Activated naive CD4-positive, alpha-beta T cell treated with anti-CD3 and anti-CD28 coated beads, Interleukin-2, amount 50 U/mL, for 24 hours (primary cell): ENCODE measurements at regions not wholly inside any gene's neighbourhood (a gene's known extent, or its start where the extent isn't known, plus 50 kb on each side); places are given as distances from the start of the nearest gene placed in this dataset.
"Not testable (repeated sequence)": the region's sequence is repeated elsewhere in the genome, so short reads cannot be mapped to it uniquely, and the experiment has no call there.

Experiments used
- H3K27ac Mint-ChIP-seq: one replicate; pipeline ENCODE4 v1.8.0; 2021; ENCODE audit warnings: mild to moderate bottlenecking, mixed read lengths
- H3K27me3 Mint-ChIP-seq: one replicate; pipeline ENCODE4 v1.8.0; 2021; ENCODE audit warnings: mixed read lengths
- H3K36me3 Mint-ChIP-seq: one replicate; pipeline ENCODE4 v1.8.0; 2021; ENCODE audit warnings: mixed read lengths
- H3K4me1 Mint-ChIP-seq: one replicate; pipeline ENCODE4 v1.8.0; 2021; ENCODE audit warnings: mixed read lengths
- H3K4me3 Mint-ChIP-seq: one replicate; pipeline ENCODE4 v1.8.0; 2021; ENCODE audit warnings: mild to moderate bottlenecking, mixed read lengths
- H3K9me3 Mint-ChIP-seq: one replicate; pipeline ENCODE4 v1.8.0; 2021; ENCODE audit warnings: mixed read lengths

DNA sequence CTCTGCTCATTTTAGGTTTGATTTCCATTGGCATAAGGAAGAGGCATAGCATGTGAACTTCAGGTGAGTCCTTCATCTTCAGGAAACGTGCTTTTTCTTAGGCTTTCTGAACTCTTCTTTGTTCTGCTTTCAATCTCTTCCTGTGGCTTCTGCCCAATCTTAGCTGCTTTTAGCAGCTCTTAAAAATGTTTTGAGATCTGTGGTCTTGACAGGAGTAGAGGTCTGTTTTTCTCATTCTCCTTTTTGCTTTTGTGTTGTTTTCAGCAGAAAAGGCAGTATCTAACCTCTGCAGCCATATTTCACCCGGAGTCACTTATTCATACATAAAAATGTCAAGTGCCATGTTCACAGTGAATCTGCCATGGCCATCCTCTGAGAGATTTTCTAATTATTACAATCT, 120.3 kb downstream of the LIG4 start:
- Mint-ChIP-seq H3K9me3 (no peaks in the 10 kb centered on the region), H3K36me3 (no peaks in the 10 kb centered on the region), H3K27me3 (peaks cover 2% of the 10 kb centered on the region), H3K4me3 (peak overlapping the region; percentile 58), H3K27ac (peak overlapping the region; percentile 87), H3K4me1 (peaks cover 20% of the 10 kb centered on the region)

DNA sequence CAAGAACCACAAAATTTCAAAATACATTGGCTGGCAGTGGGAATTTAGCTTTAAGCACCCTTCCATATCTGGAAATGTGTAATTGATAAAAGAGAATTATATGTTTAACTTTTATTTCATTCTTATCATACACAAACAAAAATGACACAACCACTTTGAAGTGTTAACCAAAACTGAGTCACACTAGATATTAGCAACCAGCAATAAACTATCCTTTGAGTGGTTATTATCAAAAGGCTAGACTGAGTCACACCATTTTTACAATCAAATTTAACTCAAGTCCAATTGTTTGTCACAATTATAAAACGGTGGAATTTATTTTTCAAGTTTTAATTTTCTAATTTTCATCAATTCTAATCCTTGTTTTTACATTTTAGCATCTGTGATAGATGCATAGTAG, 121.7 kb downstream of the LIG4 start:
- no peak overlapping the region for H3K4me3 Mint-ChIP-seq
- peaks cover 2% of the 10 kb centered on the region for H3K27me3 Mint-ChIP-seq
- H3K36me3 Mint-ChIP-seq: no peaks in the 10 kb centered on the region
- no peaks in the 10 kb centered on the region for H3K9me3 Mint-ChIP-seq
- H3K4me1 Mint-ChIP-seq: peaks cover 20% of the 10 kb centered on the region
- H3K27ac Mint-ChIP-seq: no peak overlapping the region

DNA sequence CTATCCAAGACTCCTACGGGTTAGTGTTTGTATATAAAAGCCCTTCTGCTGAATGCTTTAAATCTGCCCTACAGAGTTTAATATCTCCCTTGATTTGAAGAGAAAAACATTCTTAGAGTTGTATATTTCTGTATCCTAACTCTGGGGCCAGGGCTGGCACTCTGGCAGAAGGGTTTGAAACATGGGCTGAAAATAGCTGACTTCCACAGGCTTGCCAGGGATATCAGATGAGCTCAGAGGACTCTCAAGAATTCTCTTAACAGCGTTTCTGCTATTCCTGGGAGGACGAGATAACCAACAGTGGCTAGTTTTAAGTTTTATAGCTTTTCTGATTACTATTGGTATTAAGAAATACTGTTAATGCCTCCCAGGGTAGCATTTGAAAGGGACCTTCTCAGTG, 127.5 kb downstream of the LIG4 start:
- Mint-ChIP-seq H3K27me3 (no peaks in the 10 kb centered on the region), H3K36me3 (no peaks in the 10 kb centered on the region), H3K4me1 (no peaks in the 10 kb centered on the region), H3K27ac (no peak overlapping the region), H3K9me3 (no peaks in the 10 kb centered on the region), H3K4me3 (no peak overlapping the region)

DNA sequence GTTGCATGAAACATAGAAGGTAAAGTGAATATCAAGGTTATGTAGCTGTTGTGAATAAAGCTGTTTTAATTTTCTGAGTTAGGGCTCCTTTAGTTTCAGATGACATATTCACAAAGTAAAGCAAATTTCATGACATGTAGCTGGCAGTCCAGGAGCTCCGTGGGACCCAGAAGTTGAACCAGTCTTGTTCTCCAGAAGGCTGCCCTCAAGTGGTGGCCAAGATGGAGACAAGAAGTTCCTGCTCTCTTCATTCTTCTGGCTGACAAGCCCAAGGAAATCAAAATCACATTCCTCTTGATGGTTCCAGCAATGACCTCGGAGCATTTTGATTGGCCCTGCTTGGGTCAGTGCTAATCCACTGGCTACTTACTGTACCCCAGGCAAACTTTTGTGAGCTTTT, 128.7 kb downstream of the LIG4 start:
- Mint-ChIP-seq H3K27ac (no peak overlapping the region), H3K27me3 (no peaks in the 10 kb centered on the region), H3K36me3 (no peaks in the 10 kb centered on the region), H3K9me3 (no peaks in the 10 kb centered on the region), H3K4me3 (no peak overlapping the region), H3K4me1 (no peaks in the 10 kb centered on the region)

DNA sequence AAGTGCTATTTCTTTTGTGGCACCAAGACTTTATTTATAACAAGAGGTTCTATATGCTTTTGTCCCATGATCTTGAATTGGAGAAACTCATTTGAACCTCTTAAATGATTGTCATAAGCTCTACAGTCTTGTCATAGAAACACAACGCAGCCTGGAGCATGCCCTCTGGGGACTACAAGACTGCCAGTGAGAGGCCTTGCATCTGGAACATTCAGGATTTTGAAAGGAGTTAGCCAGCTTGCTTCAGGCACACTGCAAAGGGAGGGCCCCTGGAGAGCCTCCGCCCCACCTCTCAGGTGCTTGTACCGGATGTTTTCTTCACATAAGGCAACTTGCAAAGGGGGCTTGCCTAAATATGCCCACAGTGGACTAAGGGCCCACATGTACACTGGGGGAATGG, 130.5 kb downstream of the LIG4 start:
- Mint-ChIP-seq H3K27ac (no peak overlapping the region), H3K4me3 (no peak overlapping the region), H3K36me3 (no peaks in the 10 kb centered on the region), H3K27me3 (no peaks in the 10 kb centered on the region), H3K4me1 (no peaks in the 10 kb centered on the region), H3K9me3 (no peaks in the 10 kb centered on the region)

DNA sequence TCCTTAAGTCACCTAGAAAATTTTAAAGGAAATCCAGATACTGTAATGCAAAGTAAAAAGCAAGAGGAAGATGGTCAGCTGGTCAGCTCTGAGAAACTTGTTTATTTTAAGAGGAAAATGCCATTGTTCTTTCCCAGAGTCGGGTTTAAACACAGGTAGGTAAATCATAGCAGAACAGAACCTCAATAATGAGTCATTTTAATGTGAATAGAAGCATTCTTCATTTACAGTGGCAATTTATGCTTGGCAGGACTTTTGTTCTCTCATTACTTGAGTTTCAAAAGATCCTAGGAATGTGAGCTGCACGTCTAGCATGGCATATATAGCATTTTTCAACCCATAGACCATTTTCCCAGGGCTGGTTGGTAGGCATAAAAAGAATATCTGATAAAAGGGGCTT, 132.3 kb downstream of the LIG4 start:
- Mint-ChIP-seq H3K4me3 (no peak overlapping the region), H3K27ac (no peak overlapping the region), H3K4me1 (no peaks in the 10 kb centered on the region)

DNA sequence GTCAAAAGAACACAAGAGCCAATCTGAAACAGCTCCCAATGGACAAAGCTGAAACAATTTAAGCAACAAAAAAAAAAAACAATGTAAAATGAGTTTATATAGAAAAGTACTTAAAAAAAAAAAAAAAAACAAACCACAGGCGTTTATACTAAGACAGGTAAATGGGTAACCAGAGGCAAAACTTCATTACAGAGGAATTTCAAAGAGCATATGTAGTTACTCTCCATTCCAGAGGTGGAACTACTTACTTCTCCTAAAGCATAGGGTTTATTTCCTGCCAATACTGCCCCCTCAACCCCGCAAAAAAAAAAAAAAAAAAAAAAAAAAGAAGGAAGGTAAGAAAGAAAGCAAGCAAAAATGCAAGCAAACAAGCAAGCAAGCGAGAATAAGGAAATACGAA, 132.9 kb downstream of the LIG4 start:
- Mint-ChIP-seq H3K4me3 (no peak overlapping the region), H3K4me1 (no peaks in the 10 kb centered on the region), H3K27me3 (no peaks in the 10 kb centered on the region), H3K9me3 (peaks cover 15% of the 10 kb centered on the region), H3K27ac (no peak overlapping the region), H3K36me3 (peaks cover 2% of the 10 kb centered on the region)

More for the DNA sequence above, 132.3 kb downstream of the LIG4 start:
- no peaks in the 10 kb centered on the region for H3K27me3 Mint-ChIP-seq
- peaks cover 11% of the 10 kb centered on the region for H3K9me3 Mint-ChIP-seq
- H3K36me3 Mint-ChIP-seq: peaks cover 2% of the 10 kb centered on the region

DNA sequence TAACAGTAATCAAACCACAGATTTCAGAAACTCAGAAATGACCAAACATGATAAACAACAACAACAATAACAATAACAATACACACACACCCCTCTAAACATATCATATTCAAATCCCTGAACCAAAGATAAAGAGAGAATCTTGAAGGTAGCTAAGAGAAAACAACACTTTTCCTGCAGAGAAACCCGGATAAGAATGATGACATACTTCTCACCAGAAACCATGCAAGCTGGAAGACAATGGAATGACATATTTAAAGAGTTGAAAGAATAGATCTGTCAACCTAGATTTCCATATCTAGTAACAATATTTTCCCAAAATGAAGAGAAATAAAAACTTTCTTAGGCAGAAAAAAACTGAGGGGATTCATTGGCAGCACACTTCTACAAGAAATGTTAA, 138.1 kb downstream of the LIG4 start:
- Mint-ChIP-seq H3K36me3 (peaks cover 5% of the 10 kb centered on the region), H3K4me1 (no peaks in the 10 kb centered on the region), H3K9me3 (peaks cover 23% of the 10 kb centered on the region), H3K27ac (no peak overlapping the region), H3K27me3 (no peaks in the 10 kb centered on the region), H3K4me3 (no peak overlapping the region)

DNA sequence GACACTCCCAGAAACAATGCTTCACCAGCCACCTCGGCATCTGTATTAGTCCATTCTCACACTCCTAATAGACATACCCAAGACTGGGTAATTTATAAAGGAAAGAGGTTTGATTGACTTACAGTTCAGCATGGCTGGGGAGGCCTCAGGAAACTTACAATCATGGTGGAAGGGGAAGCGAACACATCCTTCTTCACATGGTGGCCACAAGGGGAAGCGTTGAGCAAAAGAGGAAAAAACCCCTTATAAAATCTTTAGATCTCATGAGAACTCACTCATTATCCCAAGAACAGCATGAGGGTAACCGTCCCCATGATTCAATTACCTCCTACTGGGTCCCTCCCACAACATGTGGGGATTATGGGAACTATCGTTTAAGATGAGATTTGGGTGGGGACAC, 140.9 kb downstream of the LIG4 start:
- H3K36me3 Mint-ChIP-seq, H3K27ac Mint-ChIP-seq, H3K27me3 Mint-ChIP-seq, H3K4me3 Mint-ChIP-seq: not testable (repeated sequence)
- Mint-ChIP-seq H3K4me1 (peaks cover 18% of the 10 kb centered on the region), H3K9me3 (peaks cover 22% of the 10 kb centered on the region)

DNA sequence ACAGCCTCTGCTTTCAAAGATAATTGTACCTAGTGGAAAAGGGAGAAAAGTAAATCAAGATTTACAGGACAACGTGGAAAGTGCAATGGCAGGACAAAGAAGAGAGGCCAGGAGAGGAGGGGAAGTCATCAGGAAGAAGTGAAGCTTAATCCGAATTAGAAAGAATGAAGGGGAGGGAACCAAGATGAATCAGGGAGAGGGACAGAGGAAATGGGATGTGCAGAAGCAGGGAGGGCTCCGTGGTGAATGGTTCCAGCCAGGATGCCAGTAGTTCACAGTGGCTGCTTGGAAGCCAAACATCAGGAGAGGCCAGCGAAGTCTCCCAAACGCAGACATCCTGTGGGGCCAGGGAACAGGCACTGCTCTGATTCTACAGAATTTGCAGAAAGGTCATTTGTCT, 144.4 kb downstream of the LIG4 start:
- no peaks in the 10 kb centered on the region for H3K9me3 Mint-ChIP-seq
- no peak overlapping the region for H3K4me3 Mint-ChIP-seq
- H3K27me3 Mint-ChIP-seq: no peaks in the 10 kb centered on the region
- peak overlapping the region; percentile 74 for H3K27ac Mint-ChIP-seq
- H3K36me3 Mint-ChIP-seq: peaks cover 2% of the 10 kb centered on the region
- H3K4me1 Mint-ChIP-seq: peaks cover 21% of the 10 kb centered on the region

DNA sequence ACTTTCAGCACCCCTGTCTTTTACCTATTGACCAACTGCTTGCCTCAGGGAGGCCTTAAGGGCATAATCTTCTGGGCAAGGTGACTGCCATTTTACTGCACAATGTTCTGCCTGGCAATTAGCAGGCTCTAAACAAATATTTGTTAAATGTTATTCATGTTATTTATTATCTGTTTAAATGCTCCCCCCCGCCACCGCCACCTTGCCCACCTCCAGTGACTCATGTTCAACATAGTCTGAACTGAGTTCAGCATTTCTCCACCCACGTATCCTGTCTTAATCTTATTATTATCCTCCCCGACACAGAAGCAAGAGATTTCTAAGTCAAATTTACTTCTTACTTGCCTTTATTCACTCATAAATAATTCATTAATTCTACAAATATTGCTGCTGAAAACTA, 144.8 kb downstream of the LIG4 start:
- Mint-ChIP-seq H3K27ac (peak overlapping the region; percentile 74), H3K36me3 (peaks cover 2% of the 10 kb centered on the region), H3K4me1 (peaks cover 21% of the 10 kb centered on the region), H3K4me3 (no peak overlapping the region), H3K9me3 (no peaks in the 10 kb centered on the region), H3K27me3 (no peaks in the 10 kb centered on the region)

DNA sequence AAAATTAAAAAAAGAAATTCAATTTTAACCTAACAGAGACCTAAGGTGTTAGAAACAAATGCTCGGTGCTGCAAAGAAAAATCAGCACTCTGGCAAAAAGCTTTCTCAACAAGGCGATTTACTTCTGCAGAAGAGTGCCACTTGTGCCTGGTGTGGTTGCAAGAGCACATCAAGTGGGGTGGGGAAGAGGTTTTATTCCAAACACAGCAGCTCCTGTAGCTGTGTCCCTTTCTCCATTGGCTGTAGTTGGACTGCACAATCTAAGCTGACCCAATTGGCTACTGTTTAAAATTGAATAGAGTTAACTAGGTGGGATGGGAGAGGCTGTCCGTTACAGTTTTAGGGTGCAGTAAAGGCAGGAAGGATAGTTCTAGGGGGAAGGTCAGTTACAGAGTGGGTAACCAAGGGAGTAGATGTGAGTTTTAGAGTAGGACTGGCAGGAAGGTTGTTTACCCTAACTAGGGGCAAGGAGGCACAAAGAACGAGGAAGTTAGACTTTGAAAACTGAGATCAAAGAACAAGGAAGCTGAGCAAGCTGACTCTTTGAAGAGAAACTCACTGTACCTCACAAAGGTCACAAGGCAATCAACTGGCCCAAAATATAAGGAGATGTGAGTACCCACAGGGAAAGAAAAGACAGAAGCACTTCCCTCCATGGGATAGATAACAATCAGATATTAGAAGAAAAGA, 145.7 kb downstream of the LIG4 start:
- Mint-ChIP-seq H3K27me3 (no peaks in the 10 kb centered on the region), H3K27ac (peak overlapping the region; percentile 79), H3K9me3 (peaks cover under 1% of the 10 kb centered on the region), H3K36me3 (peaks cover 2% of the 10 kb centered on the region), H3K4me3 (peak overlapping the region; percentile 31), H3K4me1 (peaks cover 21% of the 10 kb centered on the region)

DNA sequence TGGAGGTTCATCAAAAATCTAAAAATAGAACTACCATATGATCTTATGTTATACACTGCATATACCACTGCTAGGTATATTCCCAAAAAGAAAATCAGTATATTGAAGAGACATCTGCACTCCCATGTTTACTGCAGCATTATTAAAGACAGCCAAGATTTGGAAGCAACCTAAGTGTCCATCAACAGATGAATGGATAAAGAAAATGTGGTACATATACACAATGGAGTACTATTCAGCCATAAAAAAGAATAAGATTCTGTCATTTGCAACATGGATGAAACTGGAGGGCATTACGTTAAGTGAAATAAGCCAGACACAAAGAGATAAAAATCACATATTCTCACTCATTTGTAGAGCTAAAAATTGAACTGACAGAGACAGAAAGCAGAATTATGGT, 151.0 kb downstream of the LIG4 start:
- not testable (repeated sequence) for H3K4me3 Mint-ChIP-seq, H3K4me1 Mint-ChIP-seq, H3K36me3 Mint-ChIP-seq, H3K27ac Mint-ChIP-seq, H3K9me3 Mint-ChIP-seq, H3K27me3 Mint-ChIP-seq

DNA sequence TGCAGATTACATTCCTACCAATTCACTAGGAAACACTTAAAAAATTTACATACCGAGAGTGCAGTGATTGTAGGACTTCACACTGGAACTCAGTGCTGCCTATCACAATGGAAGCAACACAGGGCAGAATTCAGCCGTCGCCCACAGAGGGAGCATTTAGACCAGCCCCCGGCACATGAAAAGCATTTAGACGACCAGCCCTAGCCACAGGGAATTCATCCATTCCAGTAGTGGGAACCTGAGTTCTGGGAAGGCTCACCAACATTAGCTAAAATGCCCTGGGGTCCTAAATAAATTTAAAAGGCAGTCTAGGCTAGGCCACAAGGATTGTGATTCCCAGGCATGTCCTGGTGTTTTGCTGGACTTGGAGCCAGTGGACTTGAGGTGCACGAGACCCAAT, 155.2 kb downstream of the LIG4 start:
- Mint-ChIP-seq H3K36me3 (peaks cover 1% of the 10 kb centered on the region), H3K4me1 (no peaks in the 10 kb centered on the region), H3K9me3 (peaks cover 7% of the 10 kb centered on the region)

DNA sequence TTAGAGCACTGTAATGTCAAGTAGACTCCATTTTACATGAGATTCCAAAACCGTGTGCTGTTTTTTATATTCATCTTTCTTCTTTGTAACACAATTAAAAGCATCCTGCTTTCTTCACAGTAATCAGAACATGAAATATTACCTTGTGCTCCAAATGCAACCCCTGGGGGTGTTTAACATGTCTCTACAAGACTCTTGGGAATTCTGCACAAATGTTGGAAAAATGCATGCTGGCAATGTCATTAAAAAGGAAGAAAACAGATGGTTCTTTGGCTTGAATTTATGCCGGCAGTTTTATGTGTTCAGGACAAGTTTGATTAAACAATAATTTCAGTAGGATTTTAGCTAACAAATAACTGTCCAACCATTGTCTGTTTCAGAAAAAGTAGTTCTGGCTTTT, 159.1 kb downstream of the LIG4 start:
- Mint-ChIP-seq H3K9me3 (no peaks in the 10 kb centered on the region), H3K27me3 (no peaks in the 10 kb centered on the region), H3K4me3 (no peak overlapping the region), H3K4me1 (no peaks in the 10 kb centered on the region), H3K36me3 (no peaks in the 10 kb centered on the region), H3K27ac (no peak overlapping the region)

More for the DNA sequence above, 155.2 kb downstream of the LIG4 start:
- Mint-ChIP-seq H3K27me3 (no peaks in the 10 kb centered on the region), H3K27ac (no peak overlapping the region), H3K4me3 (no peak overlapping the region)

DNA sequence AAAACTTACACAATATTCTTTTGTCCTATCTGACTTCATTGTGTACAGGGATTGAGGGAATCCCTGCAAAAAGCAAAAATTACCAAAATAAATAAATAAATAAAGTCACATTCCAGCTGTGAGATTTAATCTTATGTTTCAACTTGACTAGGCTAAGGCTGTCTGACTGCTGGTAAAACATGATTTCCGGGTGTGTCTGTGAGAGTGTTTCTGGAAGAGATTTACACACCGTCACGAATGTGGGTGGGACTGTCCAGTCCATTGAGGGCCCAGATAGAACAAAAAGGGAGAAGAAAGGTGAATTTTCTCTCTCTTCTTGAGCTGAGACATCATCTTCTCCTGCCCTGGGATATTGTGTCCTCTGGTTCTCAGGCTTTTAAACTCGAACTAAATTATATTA, 166.1 kb downstream of the LIG4 start:
- H3K4me1 Mint-ChIP-seq: no peaks in the 10 kb centered on the region
- no peaks in the 10 kb centered on the region for H3K36me3 Mint-ChIP-seq
- no peak overlapping the region for H3K27ac Mint-ChIP-seq
- no peaks in the 10 kb centered on the region for H3K9me3 Mint-ChIP-seq
- no peaks in the 10 kb centered on the region for H3K27me3 Mint-ChIP-seq
- no peak overlapping the region for H3K4me3 Mint-ChIP-seq

DNA sequence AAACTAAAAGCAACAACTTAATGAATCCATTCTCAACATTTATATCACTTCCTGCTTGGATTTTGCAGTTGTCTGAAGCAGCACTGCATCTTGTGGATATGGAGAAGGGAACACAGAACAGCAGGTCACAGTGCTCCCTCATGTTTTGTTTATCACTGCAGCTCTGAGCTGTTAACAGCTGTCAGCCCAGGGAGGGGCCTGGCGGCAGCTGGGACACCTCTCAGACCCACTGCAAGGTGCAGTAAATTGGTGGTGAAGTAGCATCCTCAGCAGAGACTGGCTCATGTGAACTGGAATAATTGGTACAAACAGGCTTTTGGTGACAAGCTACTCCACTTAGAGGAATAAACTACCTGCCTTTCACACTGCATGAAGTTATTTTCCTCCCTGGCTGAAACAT, 170.4 kb downstream of the LIG4 start:
- no peaks in the 10 kb centered on the region for H3K27me3 Mint-ChIP-seq
- H3K27ac Mint-ChIP-seq: no peak overlapping the region
- H3K4me3 Mint-ChIP-seq: no peak overlapping the region
- no peaks in the 10 kb centered on the region for H3K36me3 Mint-ChIP-seq
- H3K9me3 Mint-ChIP-seq: no peaks in the 10 kb centered on the region
- no peaks in the 10 kb centered on the region for H3K4me1 Mint-ChIP-seq
